Gastrocnemius medialis (tissue), 4 donors: ENCODE measurements at regions not wholly inside any gene's neighbourhood (a gene's known extent, or its start where the extent isn't known, plus 50 kb on each side); places are given as distances from the start of the nearest gene placed in this dataset.
"Not testable (repeated sequence)": the region's sequence is repeated elsewhere in the genome, so short reads cannot be mapped to it uniquely, and the experiment has no call there.

Experiments used
- POLR2A ChIP-seq, 2 donors: fragments of 450-650 bp; IDR thresholded peaks; one replicate each; pipeline ENCODE4 v1.6.1; 2017; ENCODE audit warnings: antibody characterized with exemption in 2 of 2, mild to moderate bottlenecking in 2 of 2, moderate library complexity in 2 of 2
- TF ChIP-seq, protein P1 (sequence below), 5 experiments: fragments of 450-650 bp in 3 of 5; fragments of 200-600 bp in 2 of 5; sonication (generic) in 2 of 5; IDR thresholded peaks in 4 of 5; conservative IDR thresholded peaks in 1 of 5; 1 replicate in 4 of 5; 2 replicates in 1 of 5; pipeline ENCODE4 v1.5.1; 2016 to 2019; ENCODE audit warnings: antibody characterized with exemption in 5 of 5, mild to moderate bottlenecking in 3 of 5, moderate library complexity in 3 of 5

DNA sequence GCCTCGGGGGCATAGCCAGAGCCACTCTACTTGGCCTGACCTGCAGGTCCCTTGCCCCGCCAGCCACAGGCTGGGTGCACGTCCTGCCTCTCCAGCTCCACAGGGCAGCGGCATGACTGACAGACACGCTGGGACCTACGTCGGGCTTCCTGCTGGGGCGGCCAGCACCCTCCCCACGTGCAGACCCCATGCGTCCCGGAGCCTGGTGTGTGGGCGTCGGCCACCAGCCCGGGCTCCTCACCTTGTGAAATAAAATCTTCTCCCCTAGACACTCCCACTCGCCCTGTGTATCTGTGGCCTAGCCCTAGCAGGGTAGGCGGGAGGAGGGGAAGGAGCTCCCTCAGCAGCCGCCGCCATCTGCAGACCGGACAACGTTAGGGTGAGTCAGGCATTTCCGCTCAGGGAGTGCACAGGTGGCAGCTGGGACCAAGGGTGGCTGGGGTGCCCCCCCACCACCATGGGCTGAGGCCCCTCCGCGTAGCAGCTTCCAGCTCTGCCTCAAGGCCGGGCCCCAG, 119.5 kb downstream of the IGLL1 start:
- TF ChIP-seq, protein P1, sequence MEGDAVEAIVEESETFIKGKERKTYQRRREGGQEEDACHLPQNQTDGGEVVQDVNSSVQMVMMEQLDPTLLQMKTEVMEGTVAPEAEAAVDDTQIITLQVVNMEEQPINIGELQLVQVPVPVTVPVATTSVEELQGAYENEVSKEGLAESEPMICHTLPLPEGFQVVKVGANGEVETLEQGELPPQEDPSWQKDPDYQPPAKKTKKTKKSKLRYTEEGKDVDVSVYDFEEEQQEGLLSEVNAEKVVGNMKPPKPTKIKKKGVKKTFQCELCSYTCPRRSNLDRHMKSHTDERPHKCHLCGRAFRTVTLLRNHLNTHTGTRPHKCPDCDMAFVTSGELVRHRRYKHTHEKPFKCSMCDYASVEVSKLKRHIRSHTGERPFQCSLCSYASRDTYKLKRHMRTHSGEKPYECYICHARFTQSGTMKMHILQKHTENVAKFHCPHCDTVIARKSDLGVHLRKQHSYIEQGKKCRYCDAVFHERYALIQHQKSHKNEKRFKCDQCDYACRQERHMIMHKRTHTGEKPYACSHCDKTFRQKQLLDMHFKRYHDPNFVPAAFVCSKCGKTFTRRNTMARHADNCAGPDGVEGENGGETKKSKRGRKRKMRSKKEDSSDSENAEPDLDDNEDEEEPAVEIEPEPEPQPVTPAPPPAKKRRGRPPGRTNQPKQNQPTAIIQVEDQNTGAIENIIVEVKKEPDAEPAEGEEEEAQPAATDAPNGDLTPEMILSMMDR (IDR thresholded peaks at IDR 0.05 in 4 of 5, conservative IDR thresholded peaks at IDR 0.05 in 1 of 5) = not testable (repeated sequence)
- TF ChIP-seq POLR2A (IDR thresholded peaks at IDR 0.05) = not testable (repeated sequence)
